ENCODE measurements at regions not wholly inside any gene's neighbourhood (a gene's known extent, or its start where the extent isn't known, plus 50 kb on each side); places are given as distances from the start of the nearest gene placed in this dataset.

GRCh38 chr10:120368927-120369326 is 88.1 kb upstream of the PLPP4 start:
- Histone ChIP-seq H3K4me3 (ENCODE audit: low read depth, low read length) (no peak overlapping the region), H3K9me3 (ENCODE audit: severe bottlenecking) (no peaks in the 10 kb centered on the region), H3K27me3 (ENCODE audit: insufficient read depth, low read depth, severe bottlenecking) (no peaks in the 10 kb centered on the region), H3K36me3 (no peaks in the 10 kb centered on the region), H3K27ac (no peak overlapping the region)
- TF ChIP-seq CTCF (IDR thresholded peaks at IDR 0.05; ENCODE audit: low read depth, low read length): no peak
- no peak for DNase-seq

GRCh38 chr10:120369856-120370276 is 87.2 kb upstream of the PLPP4 start:
- H3K4me3 ChIP-seq (ENCODE audit: low read depth, low read length): no peak overlapping the region
- H3K36me3 ChIP-seq: no peaks in the 10 kb centered on the region
- H3K27me3 ChIP-seq (ENCODE audit: insufficient read depth, low read depth, severe bottlenecking): no peaks in the 10 kb centered on the region
- DNase-seq: no peak
- H3K9me3 ChIP-seq (ENCODE audit: severe bottlenecking): no peaks in the 10 kb centered on the region
- no peak overlapping the region for H3K27ac ChIP-seq
- TF ChIP-seq CTCF (IDR thresholded peaks at IDR 0.05; ENCODE audit: low read depth, low read length): no peak

GRCh38 chr10:120371856-120372255 is 85.2 kb upstream of the PLPP4 start:
- H3K27me3 ChIP-seq (ENCODE audit: insufficient read depth, low read depth, severe bottlenecking): no peaks in the 10 kb centered on the region
- no peak overlapping the region for H3K27ac ChIP-seq
- H3K4me3 ChIP-seq (ENCODE audit: low read depth, low read length): no peak overlapping the region
- H3K9me3 ChIP-seq (ENCODE audit: severe bottlenecking): no peaks in the 10 kb centered on the region
- no peak for TF ChIP-seq CTCF (IDR thresholded peaks at IDR 0.05; ENCODE audit: low read depth, low read length)
- DNase-seq: no peak
- H3K36me3 ChIP-seq: no peaks in the 10 kb centered on the region

GRCh38 chr10:120372917-120373316 is 84.1 kb upstream of the PLPP4 start:
- H3K36me3 ChIP-seq: no peaks in the 10 kb centered on the region
- H3K4me3 ChIP-seq (ENCODE audit: low read depth, low read length): no peak overlapping the region
- no peak for DNase-seq
- no peak for TF ChIP-seq CTCF (IDR thresholded peaks at IDR 0.05; ENCODE audit: low read depth, low read length)
- H3K27ac ChIP-seq: no peak overlapping the region
- H3K27me3 ChIP-seq (ENCODE audit: insufficient read depth, low read depth, severe bottlenecking): no peaks in the 10 kb centered on the region
- no peaks in the 10 kb centered on the region for H3K9me3 ChIP-seq (ENCODE audit: severe bottlenecking)

GRCh38 chr10:120375666-120376065 is 81.4 kb upstream of the PLPP4 start:
- Histone ChIP-seq H3K27ac (no peak overlapping the region), H3K4me3 (ENCODE audit: low read depth, low read length) (no peak overlapping the region), H3K27me3 (ENCODE audit: insufficient read depth, low read depth, severe bottlenecking) (no peaks in the 10 kb centered on the region), H3K9me3 (ENCODE audit: severe bottlenecking) (no peaks in the 10 kb centered on the region), H3K36me3 (no peaks in the 10 kb centered on the region)
- no peak for DNase-seq
- TF ChIP-seq CTCF (IDR thresholded peaks at IDR 0.05; ENCODE audit: low read depth, low read length): no peak

GRCh38 chr10:120381931-120382330 is 75.1 kb upstream of the PLPP4 start:
- no peak for TF ChIP-seq CTCF (IDR thresholded peaks at IDR 0.05; ENCODE audit: low read depth, low read length)
- Histone ChIP-seq H3K9me3 (ENCODE audit: severe bottlenecking) (no peaks in the 10 kb centered on the region), H3K27me3 (ENCODE audit: insufficient read depth, low read depth, severe bottlenecking) (no peaks in the 10 kb centered on the region), H3K36me3 (no peaks in the 10 kb centered on the region), H3K27ac (no peak overlapping the region), H3K4me3 (ENCODE audit: low read depth, low read length) (no peak overlapping the region)
- no peak for DNase-seq

All from WERI-Rb-1 (cell line).